ENCODE measurements at regions not wholly inside any gene's neighbourhood (a gene's known extent, or its start where the extent isn't known, plus 50 kb on each side); places are given as distances from the start of the nearest gene placed in this dataset.
A peak's percentile ranks its signal among the peaks of the same experiment; 100 is the strongest.

DNA sequence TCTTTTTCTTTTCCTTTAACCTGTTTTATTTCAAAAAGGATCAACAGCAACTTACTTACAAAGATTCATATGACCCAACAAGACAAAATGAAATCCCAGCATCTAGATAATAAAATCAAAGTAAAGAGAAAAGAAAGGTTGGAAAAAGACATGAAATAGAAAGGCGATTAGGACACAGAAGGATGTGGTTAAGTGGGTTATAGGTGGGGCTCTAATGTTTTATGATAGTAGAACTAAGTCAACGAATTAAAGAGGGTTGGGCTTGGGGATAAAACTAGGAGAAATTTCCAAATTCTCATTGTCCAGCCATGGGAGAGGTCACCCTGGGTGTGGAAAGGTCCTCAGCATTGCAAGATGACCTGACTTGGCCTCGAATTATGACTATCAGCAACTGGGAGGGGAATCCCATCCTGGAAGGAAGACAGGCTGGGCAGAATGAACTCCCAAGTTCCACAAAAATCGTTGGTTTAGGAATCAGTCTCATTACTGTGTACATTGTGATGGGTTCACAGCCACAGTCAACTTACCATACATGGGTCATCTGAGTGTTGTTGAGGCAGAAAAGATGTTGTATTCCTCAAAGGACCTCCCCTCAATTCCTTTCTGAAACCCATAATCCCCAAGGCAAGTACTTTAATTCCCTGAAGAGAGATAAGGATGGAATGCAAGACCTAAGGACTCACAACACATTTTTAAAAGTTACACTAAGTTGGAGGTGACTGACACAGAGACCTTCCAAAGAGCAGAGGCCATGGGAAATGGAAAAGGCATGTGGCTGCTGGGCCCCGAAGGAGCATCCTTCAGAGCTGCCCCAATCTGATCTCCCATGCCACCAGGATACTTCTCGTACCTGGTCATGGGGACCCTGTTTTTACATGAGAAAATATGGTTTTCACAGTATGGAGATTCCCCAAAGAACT lies 167.6 kb downstream of the UXS1 start:
- Histone ChIP-seq H3K27ac (ENCODE audit: low read depth, low read length) (no peak overlapping the region), H3K4me3 (ENCODE audit: low read depth, low read length) (no peak overlapping the region), H3K9me3 (ENCODE audit: control insufficient read depth, insufficient read depth, low read length) (no peaks in the 10 kb centered on the region), H3K27me3 (ENCODE audit: control insufficient read depth, insufficient read depth, low read length) (peaks cover 8% of the 10 kb centered on the region)
- TF ChIP-seq, protein P1, sequence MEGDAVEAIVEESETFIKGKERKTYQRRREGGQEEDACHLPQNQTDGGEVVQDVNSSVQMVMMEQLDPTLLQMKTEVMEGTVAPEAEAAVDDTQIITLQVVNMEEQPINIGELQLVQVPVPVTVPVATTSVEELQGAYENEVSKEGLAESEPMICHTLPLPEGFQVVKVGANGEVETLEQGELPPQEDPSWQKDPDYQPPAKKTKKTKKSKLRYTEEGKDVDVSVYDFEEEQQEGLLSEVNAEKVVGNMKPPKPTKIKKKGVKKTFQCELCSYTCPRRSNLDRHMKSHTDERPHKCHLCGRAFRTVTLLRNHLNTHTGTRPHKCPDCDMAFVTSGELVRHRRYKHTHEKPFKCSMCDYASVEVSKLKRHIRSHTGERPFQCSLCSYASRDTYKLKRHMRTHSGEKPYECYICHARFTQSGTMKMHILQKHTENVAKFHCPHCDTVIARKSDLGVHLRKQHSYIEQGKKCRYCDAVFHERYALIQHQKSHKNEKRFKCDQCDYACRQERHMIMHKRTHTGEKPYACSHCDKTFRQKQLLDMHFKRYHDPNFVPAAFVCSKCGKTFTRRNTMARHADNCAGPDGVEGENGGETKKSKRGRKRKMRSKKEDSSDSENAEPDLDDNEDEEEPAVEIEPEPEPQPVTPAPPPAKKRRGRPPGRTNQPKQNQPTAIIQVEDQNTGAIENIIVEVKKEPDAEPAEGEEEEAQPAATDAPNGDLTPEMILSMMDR (IDR thresholded peaks at IDR 0.05; ENCODE audit: low read depth, low read length): no peak
- ChIA-PET CTCF (no interaction called here), POLR2A (no interaction called here)
- no peak for DNase-seq (ENCODE audit: low read depth, low spot score)

DNA sequence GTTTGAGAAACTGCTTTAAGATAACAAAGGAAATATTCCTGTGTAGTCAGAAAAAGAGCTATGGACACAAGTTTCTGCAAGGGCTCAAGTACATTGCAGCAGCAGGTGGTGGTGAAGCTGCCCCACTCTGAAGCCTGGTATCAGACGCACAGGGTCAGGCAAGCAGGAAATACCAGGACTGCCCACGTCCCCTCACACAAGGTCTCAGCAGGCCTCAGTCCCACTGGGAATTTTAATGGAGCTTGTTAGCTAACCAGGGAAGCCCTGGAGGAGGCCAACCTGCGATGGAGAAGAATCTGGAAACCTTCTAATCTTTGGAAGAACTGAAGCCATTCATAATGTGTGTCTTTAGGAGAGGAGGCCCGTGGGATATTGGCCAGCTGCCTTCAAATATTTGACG lies 168.3 kb downstream of the UXS1 start:
- TF ChIP-seq, protein P1 (IDR thresholded peaks at IDR 0.05; ENCODE audit: low read depth, low read length): no peak
- CTCF ChIA-PET: no interaction called here
- H3K9me3 ChIP-seq (ENCODE audit: control insufficient read depth, insufficient read depth, low read length): no peaks in the 10 kb centered on the region
- peaks cover 8% of the 10 kb centered on the region for H3K27me3 ChIP-seq (ENCODE audit: control insufficient read depth, insufficient read depth, low read length)
- no peak overlapping the region for H3K27ac ChIP-seq (ENCODE audit: low read depth, low read length)
- H3K4me3 ChIP-seq (ENCODE audit: low read depth, low read length): no peak overlapping the region
- no peak for DNase-seq (ENCODE audit: low read depth, low spot score)
- POLR2A ChIA-PET: no interaction called here

DNA sequence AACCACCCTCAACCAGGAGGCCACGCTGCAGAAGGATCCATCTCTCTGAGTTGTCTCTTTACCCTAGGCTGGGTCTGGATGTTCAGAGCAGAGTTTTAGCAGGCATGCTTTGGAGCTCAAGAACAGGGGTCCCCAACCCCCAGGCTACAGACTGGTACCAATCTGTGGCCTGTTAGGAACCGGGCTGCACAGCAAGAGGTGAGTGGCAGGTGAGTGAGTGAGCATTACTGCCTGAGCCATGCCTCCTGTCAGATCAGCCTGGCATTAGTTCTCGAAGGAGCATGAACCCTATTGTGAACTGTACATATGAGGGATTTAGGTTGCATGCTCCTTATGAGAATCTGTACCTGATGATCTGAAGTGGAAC lies 172.5 kb downstream of the UXS1 start:
- no peak overlapping the region for H3K27ac ChIP-seq (ENCODE audit: low read depth, low read length)
- H3K27me3 ChIP-seq (ENCODE audit: control insufficient read depth, insufficient read depth, low read length): peaks cover 11% of the 10 kb centered on the region
- no peak overlapping the region for H3K4me3 ChIP-seq (ENCODE audit: low read depth, low read length)
- TF ChIP-seq, protein P1 (IDR thresholded peaks at IDR 0.05; ENCODE audit: low read depth, low read length): no peak
- H3K9me3 ChIP-seq (ENCODE audit: control insufficient read depth, insufficient read depth, low read length): no peaks in the 10 kb centered on the region
- CTCF ChIA-PET: no interaction called here
- no peak for DNase-seq (ENCODE audit: low read depth, low spot score)
- POLR2A ChIA-PET: no interaction called here

DNA sequence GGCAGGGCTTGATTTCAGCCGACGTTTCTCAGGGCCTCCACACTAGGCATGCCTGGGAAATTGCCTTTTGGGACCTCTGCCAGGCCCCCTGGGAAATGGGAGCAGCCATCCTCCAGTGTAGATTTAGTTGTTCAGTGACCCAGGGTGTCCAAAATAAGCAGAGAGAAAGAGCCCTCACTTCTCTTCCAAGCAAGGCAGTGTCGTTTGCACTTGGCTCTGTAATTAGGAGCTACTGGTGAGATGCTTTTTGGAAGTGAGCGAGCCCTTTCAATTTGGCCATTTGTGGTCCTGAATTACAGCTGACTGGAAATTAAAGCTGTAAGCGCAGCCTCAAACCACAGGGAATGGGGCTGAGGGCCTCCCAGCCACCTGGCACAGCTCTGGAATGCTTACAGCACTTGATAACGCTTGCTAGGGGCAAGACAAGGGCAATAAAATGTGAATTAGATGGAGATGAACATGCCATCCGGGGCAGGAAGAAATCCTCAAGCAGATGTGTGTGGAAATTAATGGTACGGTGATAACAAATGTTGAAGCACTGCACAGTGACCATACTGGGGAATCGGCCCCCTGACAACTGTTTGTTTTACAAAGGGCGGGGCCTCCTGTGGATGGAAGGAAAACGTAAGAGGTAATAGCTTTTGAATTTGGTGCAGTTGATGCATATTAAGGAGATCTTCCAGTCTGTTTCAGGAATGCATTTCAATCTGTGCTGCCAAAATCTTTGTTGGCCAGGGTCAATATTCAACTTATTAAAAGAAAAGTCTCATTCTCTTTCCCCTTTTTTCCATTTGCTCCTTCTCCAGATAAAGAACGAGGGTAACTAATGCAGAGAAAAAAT lies 173.1 kb downstream of the UXS1 start:
- POLR2A ChIA-PET: interaction anchor here (0.5 kb wide), 1 partner anchor 202 kb away, joined by 7 read pairs; no protein-coding TSS in a partner anchor
- DNase-seq (ENCODE audit: low read depth, low spot score): no peak
- CTCF ChIA-PET: no interaction called here
- Histone ChIP-seq H3K27me3 (ENCODE audit: control insufficient read depth, insufficient read depth, low read length) (peaks cover 11% of the 10 kb centered on the region), H3K27ac (ENCODE audit: low read depth, low read length) (peak overlapping the region; percentile 2), H3K4me3 (ENCODE audit: low read depth, low read length) (no peak overlapping the region), H3K9me3 (ENCODE audit: control insufficient read depth, insufficient read depth, low read length) (no peaks in the 10 kb centered on the region)
- TF ChIP-seq, protein P1 (IDR thresholded peaks at IDR 0.05; ENCODE audit: low read depth, low read length): no peak

DNA sequence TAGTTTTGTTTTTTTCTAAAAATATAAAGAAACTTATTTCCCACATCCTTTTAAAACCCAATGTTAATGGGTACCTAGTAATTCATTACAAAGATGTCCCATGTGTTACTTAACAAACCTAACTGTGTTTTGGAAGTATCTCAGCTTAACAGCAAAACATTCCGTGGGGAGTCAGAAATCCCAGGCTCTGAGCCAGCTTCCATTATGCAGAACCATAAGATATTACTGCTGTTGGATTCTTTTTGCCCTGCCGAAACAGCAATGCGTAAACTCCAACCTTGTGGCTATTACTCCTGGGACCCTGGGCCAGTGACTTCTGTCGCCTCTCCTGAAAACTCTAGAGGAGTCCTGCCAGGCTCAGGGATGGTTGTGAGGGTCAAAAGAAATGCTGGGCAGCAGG lies 174.1 kb downstream of the UXS1 start:
- DNase-seq (ENCODE audit: low read depth, low spot score): no peak
- POLR2A ChIA-PET: no interaction called here
- no peak overlapping the region for H3K27ac ChIP-seq (ENCODE audit: low read depth, low read length)
- TF ChIP-seq, protein P1 (IDR thresholded peaks at IDR 0.05; ENCODE audit: low read depth, low read length): no peak
- CTCF ChIA-PET: no interaction called here
- no peaks in the 10 kb centered on the region for H3K9me3 ChIP-seq (ENCODE audit: control insufficient read depth, insufficient read depth, low read length)
- H3K27me3 ChIP-seq (ENCODE audit: control insufficient read depth, insufficient read depth, low read length): peaks cover 11% of the 10 kb centered on the region
- no peak overlapping the region for H3K4me3 ChIP-seq (ENCODE audit: low read depth, low read length)

Measured in AG04450 (cell line).